ENCODE measurements at regions not wholly inside any gene's neighbourhood (a gene's known extent, or its start where the extent isn't known, plus 50 kb on each side); places are given as distances from the start of the nearest gene placed in this dataset.

DNA sequence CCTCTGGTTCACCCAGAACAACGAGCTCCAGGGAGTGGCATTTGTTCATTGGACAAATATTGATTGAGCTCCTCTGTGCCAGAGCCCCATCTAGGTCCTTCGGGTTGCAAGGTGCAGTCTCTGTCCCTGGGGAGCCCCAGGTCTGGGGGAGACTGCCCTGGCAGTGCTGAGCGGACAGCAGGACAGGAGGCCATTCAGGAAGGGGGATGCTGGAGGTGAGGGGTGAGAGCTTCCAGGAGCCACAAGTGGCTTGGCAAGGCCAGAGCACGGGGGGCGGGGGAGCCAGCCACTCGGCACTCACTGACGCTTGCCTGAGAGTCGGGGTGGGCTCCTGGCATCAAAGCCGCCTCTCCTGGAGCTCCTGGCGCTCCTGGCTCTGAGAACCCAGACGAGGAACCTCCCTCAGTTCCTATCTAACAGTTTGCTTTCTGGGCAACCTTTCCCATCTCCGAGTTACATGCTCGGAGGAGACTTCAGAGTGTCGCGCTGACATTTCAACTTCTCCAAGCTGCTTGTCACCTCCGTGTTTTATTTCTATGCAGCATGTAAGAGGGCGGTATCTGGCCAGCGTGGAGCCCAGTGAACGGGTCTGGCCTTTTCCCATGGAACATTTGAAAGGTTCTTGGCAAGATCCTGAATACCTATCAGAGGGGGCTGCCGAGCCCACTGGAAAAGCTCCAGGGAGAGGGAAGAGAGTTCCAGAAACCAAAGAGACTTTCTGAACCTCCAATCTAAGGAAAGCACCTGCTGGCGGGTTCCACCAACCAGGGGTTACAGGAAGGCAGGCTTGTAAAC is 62.0 kb upstream of the BCL11B start:
- TF ChIP-seq TARDBP (IDR thresholded peaks at IDR 0.05) (no peak), SP1 (IDR thresholded peaks at IDR 0.05) (no peak), HDGF (IDR thresholded peaks at IDR 0.05; ENCODE audit: borderline replicate concordance) (no peak), LEF1 (IDR thresholded peaks at IDR 0.05; ENCODE audit: borderline replicate concordance) (no peak), ZNF384 (IDR thresholded peaks at IDR 0.05) (no peak), BHLHE40 (IDR thresholded peaks at IDR 0.05; ENCODE audit: borderline replicate concordance) (no peak), NFRKB (IDR thresholded peaks at IDR 0.05) (no peak), FOXM1 (IDR thresholded peaks at IDR 0.05; ENCODE audit: borderline replicate concordance) (no peak), SUZ12 (IDR thresholded peaks at IDR 0.05) (no peak), FOXK2 (IDR thresholded peaks at IDR 0.05) (no peak), ARNT (IDR thresholded peaks at IDR 0.05) (no peak), ELF4 (IDR thresholded peaks at IDR 0.05) (no peak), CTBP1 (IDR thresholded peaks at IDR 0.05; ENCODE audit: borderline replicate concordance) (no peak)
